Hematopoietic multipotent progenitor cell treated with erythropoietin and hydrocortisone succinate and interleukin-3 and kit ligand, for 6 days (in vitro differentiated cells): ENCODE measurements at regions not wholly inside any gene's neighbourhood (a gene's known extent, or its start where the extent isn't known, plus 50 kb on each side); places are given as distances from the start of the nearest gene placed in this dataset.
A peak's percentile ranks its signal among the peaks of the same experiment; 100 is the strongest.
"Not testable (repeated sequence)": the region's sequence is repeated elsewhere in the genome, so short reads cannot be mapped to it uniquely, and the experiment has no call there.

Experiments
- DNase-seq: peaks from one replicate; pipeline ENCODE4 v3.0.0-alpha.2; 2015

DNA sequence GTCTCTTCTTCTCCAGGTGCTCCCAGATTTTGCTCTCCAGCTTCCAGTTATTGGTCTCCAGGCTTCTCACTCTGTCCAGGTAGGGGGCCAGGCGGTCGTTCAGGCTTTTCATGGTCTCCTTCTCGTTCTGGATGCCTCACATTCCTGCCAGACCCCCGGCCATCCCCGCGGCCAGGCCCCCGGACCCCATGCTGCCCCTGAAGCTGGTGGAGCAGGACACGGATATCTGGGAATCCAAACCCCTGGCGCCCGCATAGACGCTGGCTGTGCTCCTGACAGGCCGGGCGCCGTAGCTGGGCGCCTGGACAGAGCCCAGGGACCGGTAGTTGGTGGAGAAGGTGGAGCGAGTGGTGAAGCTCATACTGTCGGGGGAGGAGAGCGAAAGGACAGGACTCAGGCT is 534.4 kb upstream of the TLE4 start:
- DNase-seq, result no peak

DNA sequence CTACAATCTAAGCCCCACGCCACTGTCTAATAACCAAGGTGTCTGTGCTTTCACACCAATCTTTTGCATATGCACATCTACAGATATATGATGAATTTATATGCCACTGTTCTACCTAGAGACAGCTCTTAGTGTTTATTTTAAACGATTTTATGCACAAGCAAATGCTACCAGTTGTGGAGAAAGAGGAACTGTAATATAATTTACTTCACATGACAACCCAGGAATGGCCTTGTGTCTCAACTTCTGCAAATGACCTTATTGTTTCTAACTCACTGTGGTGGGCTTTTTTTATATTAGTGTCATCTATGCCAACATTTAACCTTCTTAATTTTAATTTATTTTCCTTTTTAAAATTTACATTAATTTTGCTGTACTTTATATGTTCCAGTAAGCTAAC is 531.1 kb upstream of the TLE4 start:
- DNase-seq, result peak; percentile 1

DNA sequence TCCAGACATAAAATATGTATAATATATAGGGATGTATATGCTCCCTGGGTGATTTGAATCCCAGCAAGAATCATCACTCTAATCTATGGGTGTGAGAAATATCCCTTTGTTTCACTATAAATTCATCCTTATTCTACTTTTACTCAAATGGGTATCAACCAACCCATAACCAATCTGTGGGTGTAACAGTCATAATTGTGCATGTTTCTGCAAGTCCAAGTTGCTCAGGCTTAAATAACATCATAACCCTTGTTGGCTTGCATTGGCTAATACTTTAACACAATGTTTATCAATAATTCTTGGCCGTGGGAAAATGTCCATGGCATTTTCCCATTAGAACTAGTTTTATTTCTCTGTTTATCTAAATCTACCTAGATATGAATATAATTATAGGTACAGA is 530.5 kb upstream of the TLE4 start:
- no peak for DNase-seq

DNA sequence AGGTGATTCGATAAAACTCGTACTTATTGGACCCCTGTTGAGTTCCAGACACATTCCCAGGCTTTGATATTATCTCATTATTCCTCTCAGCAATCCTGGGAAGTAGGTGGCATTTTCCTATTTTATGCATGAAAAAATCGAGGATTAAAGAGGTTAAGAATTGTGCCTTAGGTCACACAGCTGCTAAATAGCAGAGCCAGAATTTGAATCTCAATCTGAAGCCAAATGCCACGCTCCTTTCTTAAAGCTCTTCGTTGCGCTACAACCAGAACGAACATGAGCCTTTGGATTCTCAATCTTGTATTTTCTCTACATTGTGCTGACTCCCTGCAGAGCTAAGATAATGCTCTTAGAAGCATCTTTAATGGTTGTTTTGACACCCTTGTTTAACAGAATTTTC is 527.8 kb upstream of the TLE4 start:
- no peak for DNase-seq

DNA sequence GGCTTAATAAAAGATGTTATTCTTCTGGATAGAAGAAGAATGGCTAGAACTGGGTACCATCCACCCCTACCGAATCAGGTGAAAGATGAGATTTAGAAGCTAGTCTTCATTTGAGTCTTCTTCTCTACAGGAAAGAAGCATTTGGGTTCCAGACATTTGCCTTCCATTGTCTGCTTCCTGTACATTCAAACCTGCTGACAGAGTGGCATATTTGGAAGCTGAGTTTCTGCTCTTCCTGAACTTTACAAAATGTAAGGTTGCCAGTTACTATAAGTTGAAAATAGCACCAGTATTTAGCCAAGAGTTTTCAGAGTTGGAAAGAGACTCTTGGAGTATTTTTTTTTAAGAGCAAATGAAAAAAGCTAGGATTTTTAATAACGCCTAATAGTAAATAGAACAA is 525.4 kb upstream of the TLE4 start:
- no peak for DNase-seq

DNA sequence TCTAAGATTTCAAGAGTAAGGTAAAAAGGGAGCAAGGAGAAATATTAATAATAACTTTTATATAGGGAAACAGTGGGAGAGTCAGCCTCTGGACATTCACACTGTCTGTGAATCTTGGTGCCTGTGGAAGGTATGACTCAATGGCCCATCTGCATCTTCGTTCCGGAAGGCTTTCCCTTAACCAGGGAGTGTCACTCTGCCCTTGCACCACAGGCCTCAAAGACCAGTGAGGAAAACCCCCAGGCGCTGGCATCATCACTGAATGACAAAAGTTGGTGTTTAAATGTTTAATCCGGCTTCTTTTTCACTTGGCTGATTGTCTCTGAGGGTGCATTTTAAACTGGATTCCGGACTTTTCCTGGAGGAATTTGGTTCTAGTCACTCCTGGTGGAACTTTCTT is 522.4 kb upstream of the TLE4 start:
- DNase-seq, result no peak

DNA sequence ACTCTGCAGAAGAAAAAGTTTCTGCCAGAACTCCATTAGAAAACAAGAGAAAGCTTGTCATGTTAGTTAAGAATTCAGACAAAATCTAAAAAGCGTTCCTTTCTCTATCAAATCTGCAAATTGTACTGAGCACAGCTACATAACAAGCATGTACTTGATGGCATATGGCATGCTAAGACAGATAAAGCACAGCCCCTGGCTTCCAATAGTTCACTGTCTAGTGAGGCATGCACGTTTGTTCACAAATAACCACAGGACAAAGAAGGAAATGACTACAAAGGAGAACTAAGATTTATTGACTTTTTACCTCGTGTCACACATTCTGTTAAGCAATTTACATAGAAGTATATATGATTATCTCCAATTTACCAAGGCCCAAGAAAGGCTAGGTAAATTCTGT is 518.2 kb upstream of the TLE4 start:
- DNase-seq, result no peak

DNA sequence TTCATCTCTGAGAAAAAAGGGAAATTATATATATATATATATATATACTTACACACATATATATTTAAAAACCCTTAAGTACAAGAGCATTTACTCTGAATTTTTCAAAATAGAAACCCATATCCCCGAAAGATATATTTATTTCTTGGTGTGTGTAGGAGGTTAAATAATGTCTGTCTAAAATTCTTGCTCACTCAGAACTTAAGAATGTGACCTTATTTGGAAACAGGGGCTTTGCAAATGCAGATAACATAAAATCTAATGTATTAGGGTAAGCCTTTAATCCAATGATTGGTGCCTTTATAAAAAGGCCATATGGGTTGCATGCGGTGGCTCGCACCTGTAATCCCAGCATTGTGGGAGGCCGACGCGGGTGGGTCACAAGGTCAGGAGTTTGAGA is 517.3 kb upstream of the TLE4 start:
- no peak for DNase-seq

DNA sequence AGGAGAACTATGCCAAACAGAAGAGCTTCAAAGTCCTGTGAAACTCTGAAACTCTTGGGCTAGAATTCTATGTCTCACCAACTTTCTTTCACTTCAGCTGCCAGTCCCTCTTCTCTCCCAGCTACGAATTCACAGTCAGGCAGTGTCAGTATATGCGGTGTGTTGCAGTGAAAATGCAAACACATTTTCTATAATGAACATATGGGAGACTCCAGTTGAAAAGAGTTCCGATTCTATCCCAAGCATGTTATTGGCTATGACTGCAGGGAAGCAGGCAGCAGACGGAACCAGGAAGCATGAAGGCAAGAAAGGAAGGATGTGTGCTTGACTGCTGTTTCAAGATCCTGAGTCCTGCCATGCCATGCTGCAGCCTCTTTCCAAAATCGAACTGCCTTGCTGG is 515.7 kb upstream of the TLE4 start:
- DNase-seq, result no peak

DNA sequence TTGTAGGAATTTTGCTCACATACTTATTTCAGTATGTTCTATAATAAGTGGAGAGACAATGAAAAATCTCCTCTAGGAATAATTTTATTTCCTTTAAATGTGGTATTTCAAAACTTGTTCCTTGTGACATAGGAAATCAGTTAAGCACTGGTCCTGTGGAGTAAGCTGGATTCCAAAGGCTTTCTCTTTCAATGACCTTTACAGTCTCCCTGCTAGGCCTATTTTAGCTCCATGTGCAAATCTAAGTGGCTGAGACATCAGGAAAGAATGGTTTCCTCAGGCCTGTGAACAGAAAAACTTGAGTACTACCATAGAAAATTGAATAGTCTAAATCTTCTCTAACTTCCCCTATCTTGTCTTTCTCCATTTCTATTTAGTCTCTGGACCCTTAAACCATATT is 514.2 kb upstream of the TLE4 start:
- DNase-seq, result no peak

DNA sequence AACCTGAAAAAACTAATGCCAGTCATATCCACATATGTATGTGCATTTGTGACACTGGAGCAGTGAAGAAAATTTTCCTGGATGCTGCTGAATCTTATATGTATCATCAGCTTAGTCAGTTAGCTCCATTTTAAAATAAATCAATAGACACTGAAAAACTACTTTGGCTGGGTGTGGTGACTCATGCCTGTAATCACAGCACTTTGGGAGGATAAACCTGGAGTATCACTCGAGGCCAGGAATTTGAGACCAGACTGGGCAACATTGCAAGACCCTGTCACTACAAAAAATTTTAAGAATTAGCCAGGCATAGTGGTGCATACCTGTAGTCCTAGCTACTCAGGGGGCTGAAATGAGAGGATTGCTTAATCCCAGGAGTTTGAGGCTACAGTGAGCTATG is 511.0 kb upstream of the TLE4 start:
- DNase-seq, result no peak

DNA sequence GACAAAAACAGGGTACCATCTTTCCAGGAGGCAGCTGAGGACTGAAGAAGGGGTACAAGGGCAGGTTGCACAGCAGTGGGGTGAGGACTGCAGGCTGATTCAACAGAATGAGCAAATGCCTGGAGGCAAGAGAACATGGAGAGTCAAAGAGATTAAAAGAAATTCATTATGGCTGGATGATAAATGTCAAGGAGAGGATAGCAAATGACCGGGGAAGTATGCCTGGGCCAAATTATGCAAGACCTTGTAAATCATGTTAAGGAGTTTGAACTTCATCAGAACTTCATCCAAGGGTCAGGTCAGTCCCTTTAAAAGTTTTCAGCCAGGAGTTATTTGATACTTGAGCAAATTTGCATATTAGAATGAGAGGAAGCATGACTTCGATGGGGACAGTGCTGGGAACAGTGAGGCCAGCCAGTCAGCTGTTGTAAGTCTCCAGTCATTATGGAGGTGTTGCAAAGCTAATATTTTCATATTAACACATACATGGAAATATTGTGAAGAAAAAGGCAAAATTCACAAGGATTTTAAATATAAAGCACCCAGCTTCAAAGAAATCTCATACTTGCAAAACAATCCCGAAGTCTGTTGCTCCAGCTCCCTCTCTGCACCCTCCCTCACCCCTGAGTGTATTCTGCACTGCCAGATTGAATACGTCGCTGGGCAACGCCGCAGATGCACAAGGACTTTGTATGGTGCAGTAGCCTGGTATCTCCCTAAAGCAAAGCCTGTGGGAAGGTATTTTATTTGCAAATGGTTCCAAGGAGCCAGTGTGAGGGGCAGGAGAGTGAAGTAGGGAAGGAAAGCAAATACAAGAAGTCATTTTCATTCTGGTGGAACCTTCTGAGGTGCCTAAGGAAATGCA is 509.8 kb upstream of the TLE4 start:
- no peak for DNase-seq

DNA sequence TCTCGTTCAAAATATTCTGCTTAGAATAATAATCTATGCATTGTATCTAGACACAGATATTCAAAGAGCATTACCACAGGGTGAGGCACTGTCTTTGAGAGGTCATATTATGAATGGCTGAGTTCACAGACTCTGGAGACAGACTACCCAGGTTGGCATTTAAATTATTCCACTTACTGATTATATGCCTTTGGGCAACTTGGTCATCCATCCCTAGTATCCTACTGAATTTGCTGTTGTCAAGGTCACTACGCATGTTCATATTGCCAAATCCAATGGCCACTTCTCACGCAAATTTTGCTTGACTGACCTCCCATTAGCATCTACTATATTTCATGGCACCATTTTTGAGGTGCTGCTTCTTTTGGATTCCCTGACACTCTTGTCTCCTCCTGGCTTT is 498.6 kb upstream of the TLE4 start:
- DNase-seq, result no peak

DNA sequence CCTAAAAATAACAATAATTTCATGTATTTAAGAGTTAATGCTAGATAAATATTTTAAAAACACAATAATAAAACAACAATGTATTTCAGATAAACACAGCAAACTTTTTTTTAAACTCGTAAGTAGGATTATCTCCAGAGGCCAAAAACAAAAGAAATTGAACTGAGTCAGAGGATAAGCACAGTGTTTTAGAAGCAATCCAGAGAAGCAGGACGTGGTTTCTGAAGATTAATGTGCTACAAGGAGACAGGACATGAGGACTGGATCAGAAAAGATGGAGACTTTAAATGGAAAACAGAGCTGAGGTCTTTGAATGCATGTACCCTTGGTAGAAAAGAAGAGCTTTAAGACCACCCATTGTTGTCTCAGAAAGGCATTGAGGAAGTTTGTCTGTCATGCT is 491.2 kb upstream of the TLE4 start:
- DNase-seq, result no peak

DNA sequence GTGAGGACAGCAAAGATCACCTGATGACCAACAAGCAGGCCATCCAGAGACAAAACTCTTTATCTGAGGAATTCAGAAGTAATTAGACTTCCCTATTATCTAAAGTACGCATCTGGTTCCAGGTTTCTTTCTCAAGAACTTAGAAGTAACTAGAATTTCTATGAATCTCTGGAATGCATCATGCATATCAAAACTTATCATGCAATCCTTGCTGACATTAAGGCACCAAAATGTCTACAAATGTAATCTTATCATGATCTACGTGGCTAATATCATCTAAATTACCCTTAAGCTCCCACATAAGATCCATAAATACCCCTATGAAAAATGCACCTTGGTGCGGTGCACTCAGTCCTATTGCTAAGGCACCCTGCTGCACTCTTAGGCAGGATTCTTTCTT is 488.1 kb upstream of the TLE4 start:
- DNase-seq, result no peak

DNA sequence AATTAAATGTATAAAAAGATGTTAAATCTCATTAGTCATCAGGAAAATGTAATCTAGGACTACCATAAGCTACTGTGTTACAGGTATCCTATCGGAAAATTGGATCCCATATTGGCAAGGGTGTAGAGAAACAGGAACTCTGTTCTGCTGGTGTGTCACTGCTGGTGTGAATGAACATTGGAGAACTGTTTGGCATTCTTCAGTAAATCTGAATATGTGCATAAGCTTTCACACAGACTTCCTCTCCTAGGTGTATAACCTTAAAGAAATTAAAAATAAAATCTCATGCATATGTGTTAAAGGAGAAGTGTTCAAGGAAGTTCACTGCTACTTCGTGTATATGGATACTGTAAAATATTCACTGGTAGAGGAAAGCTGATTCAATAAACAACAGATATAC is 484.6 kb upstream of the TLE4 start:
- no peak for DNase-seq

DNA sequence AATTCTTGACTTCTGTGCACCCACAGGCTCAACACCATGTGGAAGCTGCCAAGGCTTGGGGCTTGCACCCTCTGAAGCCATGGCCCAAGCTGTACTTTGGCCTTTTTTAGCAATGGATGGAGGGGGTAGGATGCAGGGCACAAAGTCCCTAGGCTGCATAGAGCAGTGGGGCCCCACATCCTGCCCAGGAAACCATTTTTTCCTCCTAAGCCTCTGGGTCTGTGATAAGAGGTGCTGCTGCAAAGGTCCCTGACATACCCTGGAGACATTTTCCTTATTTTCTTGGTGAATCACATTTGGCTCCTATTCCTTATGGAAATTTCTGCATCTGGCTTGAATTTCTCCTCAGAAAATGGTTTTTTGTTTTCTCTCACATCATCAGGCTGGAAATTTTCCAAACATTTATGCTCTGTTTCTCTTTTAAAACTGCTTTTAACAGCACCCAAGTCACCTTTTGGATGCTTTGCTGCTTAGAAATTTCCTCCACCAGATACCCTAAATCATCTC is 482.7 kb upstream of the TLE4 start:
- DNase-seq, result no peak

DNA sequence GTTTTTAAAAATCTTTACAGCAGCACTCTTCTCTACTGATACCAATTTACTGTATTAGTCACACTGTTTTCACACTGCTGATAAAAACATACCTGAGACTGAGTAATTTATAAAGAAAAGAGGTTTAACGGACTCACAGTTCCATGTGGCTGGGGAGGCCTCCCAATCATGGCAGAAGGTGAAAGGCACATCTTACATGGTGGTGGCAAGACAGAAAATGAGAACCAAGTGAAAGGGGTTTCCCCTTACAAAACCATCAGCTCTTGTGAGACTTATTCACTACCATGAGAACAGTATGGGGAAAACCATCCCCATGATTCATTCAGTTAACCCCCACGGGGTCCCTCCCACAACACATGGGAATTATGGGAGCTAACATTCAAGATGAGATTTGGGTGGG is 481.9 kb upstream of the TLE4 start:
- DNase-seq, result not testable (repeated sequence)

DNA sequence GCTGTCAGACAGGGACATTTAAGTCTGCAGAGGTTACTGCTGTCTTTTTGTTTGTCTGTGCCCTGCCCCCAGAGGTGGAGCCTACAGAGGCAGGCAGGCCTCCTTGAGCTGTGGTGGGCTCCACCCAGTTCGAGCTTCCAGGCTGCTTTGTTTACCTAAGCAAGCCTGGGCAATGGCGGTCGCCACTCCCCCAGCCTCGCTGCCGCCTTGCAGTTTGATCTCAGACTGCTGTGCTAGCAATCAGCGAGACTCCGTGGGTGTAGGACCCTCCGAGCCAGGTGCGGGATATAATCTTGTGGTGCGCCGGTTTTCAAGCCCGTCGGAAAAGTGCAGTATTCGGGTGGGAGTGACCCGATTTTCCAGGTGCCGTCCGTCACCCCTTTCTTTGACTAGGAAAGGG is 468.5 kb upstream of the TLE4 start:
- not testable (repeated sequence) for DNase-seq

DNA sequence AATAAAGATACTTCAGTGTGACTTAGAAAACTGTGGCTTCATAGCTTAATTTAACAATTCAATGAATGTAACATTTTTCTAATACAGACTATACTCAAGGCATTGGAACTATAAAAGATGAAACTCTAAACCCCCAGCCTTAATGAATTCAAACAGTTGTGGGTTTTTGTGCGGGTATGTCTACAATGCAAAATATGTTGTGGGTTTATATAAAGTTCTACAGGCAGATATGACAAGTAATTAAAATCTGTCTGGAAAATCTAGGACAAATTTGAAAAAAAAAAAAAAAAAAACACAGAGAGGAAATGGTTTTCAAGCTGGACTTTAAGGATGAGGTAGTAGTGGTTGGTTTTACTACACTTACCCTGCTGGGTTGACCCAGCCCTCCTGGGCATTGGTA is 467.5 kb upstream of the TLE4 start:
- no peak for DNase-seq

DNA sequence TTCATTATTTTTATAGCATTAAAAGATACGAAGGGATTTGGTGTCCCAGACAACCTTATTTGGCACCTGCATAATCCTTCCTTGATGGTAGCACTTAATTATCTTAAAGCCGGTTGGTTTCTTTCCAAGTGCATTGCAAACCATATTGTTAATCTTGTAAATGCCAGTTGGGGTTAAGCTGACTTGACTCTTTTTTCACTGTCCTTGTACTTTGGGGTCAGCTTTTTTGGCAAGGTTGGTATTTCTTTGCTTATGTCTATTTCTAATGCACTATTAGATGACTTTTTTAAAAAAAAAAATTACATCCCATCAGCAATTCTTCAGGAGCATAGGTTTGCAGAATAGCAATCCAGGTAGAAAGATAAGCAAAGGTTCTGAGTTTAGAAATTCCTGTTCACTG is 466.8 kb upstream of the TLE4 start:
- DNase-seq, result no peak

DNA sequence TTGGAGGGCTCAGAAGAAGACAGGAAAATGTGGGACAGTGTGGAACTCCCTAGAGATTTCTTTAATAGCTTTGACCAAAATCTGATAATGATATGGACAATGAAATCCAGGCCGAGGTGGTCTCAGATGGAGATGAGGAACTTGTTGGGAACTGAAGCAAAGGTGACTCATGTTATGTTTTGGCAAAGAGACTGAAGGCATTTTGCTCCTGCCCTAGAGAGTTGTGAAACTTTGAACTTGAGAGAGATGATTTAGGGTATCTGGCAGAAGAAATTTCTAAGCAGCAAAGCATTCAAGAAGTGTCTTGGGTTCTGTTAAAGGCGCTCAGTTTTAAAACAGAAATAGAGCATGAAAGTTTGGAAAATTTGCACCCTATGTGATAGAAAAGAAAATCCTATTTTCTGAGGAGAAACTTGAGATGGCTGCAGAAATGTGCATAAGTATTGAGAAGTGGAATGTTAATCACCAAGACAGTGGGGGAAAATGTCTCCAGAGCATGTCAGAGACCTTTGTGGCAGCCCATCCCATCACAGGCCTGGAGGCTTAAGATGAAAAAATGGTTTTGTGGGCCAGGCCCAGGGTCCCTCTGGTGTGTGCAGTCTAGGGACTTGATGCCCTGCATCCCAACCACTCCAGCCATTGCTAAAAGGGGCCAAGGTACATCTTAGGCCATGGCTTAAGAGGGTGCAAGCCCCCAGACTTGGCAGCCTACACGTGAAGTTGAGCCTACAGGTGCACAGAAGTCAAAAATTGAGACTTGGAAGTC is 463.7 kb upstream of the TLE4 start:
- DNase-seq, result no peak

DNA sequence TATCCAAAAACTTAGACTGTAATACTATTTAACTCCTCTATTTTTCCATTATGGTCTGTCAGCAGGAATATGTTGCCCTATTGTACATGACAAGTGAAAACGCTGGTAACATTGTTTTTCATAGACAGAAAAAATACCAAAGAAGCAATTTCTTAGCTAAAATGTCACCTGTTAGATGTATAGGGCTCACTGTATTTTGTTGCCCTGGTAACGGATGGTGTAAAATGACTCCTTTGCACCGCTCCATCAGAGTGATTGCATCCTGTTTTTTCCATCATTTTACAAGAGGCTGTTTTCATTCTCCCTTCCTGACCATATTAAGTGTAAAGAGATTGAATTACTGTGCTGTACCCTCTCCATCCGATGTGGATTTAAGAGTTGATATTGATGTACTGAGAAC is 460.1 kb upstream of the TLE4 start:
- DNase-seq, result no peak

DNA sequence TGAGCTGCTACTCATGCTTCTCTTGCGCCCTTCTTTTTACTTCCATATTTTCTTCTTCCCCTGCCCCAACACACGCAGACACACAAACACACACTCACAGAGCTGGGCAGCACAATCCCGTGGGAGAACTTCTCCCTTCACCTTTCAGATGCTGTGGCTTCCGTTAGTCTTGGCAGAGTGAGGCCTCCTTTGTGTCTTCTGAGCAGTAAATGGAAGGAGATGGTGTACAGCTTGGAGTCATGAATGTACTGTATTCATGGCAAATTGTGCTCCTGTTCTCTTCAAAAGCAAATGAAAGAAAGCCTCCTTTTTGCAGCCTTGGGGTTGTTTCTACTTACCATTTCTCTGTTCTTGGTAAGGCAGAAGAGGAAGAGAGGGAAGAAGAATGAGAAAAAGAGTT is 456.6 kb upstream of the TLE4 start:
- no peak for DNase-seq
